ENCODE measurements at regions not wholly inside any gene's neighbourhood (a gene's known extent, or its start where the extent isn't known, plus 50 kb on each side); places are given as distances from the start of the nearest gene placed in this dataset.

DNA sequence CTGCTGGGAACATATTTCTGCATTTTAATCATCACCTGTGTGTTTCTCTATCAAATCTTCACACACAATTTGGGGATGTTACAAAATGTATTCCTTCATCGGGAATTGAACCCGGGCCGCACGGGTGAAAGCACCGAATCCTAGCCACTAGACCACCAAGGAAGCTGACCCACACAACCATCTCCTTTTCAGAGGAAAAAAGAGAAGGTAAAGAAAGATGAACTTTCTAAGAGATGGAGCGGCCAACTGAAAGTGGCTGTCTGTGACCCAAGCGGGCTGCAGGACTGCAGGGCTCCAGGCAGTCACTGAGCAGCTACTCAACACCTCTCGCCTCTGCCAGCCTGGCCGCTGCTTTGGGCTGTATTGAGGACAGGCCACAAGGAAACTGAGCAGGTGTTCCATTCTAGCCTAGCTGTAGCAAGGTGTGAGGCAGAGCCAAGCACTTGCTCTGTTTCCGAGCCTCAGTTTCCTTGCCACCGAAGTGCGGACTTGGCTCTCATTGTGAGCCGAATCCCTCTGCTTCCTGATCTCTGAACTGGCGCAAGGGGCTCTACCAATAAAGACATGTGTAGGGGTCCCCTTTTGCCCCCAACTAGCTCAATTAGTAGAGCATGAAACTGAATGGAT, 156.9 kb upstream of the NBPF11 start:
- no peak for TF ChIP-seq POLR2A (IDR thresholded peaks at IDR 0.05)
- TF ChIP-seq, protein P1, sequence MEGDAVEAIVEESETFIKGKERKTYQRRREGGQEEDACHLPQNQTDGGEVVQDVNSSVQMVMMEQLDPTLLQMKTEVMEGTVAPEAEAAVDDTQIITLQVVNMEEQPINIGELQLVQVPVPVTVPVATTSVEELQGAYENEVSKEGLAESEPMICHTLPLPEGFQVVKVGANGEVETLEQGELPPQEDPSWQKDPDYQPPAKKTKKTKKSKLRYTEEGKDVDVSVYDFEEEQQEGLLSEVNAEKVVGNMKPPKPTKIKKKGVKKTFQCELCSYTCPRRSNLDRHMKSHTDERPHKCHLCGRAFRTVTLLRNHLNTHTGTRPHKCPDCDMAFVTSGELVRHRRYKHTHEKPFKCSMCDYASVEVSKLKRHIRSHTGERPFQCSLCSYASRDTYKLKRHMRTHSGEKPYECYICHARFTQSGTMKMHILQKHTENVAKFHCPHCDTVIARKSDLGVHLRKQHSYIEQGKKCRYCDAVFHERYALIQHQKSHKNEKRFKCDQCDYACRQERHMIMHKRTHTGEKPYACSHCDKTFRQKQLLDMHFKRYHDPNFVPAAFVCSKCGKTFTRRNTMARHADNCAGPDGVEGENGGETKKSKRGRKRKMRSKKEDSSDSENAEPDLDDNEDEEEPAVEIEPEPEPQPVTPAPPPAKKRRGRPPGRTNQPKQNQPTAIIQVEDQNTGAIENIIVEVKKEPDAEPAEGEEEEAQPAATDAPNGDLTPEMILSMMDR (IDR thresholded peaks at IDR 0.05): no peak

Data from right lobe of liver (tissue), 4 donors.